NT2/D1 (cell line): ENCODE measurements at regions not wholly inside any gene's neighbourhood (a gene's known extent, or its start where the extent isn't known, plus 50 kb on each side); places are given as distances from the start of the nearest gene placed in this dataset.

ENCODE experiments used
- SUZ12 ChIP-seq: IDR thresholded peaks from 2 replicates; pipeline ENCODE4 v1.6.1; 2011; ENCODE audit not compliant: insufficient read length, insufficient read depth; ENCODE audit errors: extremely low read depth
- YY1 ChIP-seq: IDR thresholded peaks from 2 replicates; pipeline ENCODE4 v1.6.1; 2011; ENCODE audit not compliant: insufficient read length, insufficient read depth
- ZNF274 ChIP-seq: IDR thresholded peaks from 2 replicates; pipeline ENCODE4 v1.6.1; 2011; ENCODE audit warnings: mild to moderate bottlenecking, low read depth, low read length

- TF ChIP-seq SUZ12 (no peak), ZNF274 (no peak), YY1 (no peak)
Observed at GRCh38 chr2:75303227-75303626, 103.9 kb upstream of the TACR1 start.
